ENCODE measurements at regions not wholly inside any gene's neighbourhood (a gene's known extent, or its start where the extent isn't known, plus 50 kb on each side); places are given as distances from the start of the nearest gene placed in this dataset.

GRCh38 chr5:17761326-17761725 lies 127.1 kb downstream of the TAF11L14 start:
- no peak for TF ChIP-seq ATF6 (CRISPR knock-in tag; conservative IDR thresholded peaks at IDR 0.05)
- no peak for TF ChIP-seq FOSL1 (CRISPR knock-in tag; IDR thresholded peaks at IDR 0.05; ENCODE audit: borderline replicate concordance)

Measured in HepG2 (cell line).